GM10266 (cell line): ENCODE measurements at regions not wholly inside any gene's neighbourhood (a gene's known extent, or its start where the extent isn't known, plus 50 kb on each side); places are given as distances from the start of the nearest gene placed in this dataset.

Source experiments
- DNase-seq: peaks from one replicate; pipeline ENCODE4 v3.0.0; 2012; ENCODE audit errors: extremely low spot score
- CTCF ChIP-seq: IDR thresholded peaks from 2 replicates; pipeline ENCODE4 v1.5.1; 2012; ENCODE audit warnings: mild to moderate bottlenecking, low read depth; ENCODE audit not compliant: control insufficient read depth, insufficient read depth; ENCODE audit errors: missing control alignments

- TF ChIP-seq CTCF = no peak
- no peak for DNase-seq
Measured at GRCh38 chr16:86768999-86769398, 190.7 kb downstream of the FOXL1 start.

DNA sequence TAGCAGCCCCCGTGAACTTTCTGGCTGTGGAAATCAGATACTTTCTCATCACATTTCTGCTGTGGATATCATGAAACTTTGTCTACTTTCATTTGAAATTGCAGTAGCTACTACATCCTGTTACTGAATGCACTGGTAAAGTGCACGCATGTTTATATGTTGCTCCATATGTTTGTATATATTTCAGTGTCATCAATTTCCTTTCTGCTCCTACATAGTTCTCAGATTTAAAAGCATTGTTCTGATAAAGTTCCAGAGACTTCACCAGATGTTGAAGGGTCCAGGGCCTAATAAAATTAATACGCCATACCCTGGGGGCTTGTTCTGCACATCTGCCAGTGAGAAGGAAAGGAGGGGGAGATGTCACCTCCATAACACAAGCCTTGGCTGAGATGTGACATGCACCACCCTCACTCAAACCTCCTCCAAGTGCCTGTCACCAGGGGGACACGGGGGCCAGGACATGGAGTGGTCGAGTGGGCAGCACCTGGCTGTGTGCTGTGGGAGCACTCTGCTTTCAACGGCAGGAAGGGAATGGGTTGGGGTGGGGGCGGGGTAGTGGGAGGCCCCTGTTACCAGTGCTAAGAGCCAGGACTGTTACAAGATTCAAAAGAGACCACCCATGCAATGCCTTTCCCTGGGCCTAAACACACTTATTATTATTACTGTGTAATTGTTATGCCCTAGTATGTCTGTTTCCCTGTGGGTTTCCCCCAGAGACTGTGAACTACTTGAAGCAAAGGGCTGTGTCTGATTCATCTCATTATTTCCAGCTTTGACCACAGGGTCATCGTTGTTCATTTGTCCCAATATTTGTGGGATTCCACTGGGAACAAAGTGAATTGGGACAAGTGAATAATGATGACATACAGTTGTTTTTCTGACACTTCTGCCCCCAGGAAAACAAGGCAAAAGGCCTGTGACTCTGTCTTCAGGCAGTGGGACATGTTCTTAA lies 193.4 kb downstream of the FOXL1 start:
- TF ChIP-seq CTCF = no peak
- DNase-seq = no peak

- no peak for DNase-seq
- no peak for TF ChIP-seq CTCF
Measured at GRCh38 chr16:86772671-86773353, 194.5 kb downstream of the FOXL1 start.

DNA sequence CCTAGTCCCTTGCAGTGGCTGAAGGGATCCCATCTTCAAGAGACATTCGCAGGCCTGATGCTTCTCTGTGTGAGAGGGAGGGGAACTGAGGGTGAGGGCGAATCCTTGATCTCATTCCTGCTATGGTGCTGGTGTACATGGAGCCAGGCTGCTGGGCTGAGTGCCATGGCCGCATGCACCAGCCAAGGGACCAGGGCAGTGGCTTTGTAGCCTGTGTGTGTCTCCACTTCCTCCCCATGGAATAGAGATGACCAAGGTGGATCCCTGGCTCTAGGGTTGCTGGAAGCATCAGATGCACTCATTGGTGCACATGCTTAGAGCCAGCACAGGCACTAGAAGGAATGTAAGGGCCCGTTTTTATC lies 195.0 kb downstream of the FOXL1 start:
- no peak for DNase-seq
- TF ChIP-seq CTCF = no peak

DNA sequence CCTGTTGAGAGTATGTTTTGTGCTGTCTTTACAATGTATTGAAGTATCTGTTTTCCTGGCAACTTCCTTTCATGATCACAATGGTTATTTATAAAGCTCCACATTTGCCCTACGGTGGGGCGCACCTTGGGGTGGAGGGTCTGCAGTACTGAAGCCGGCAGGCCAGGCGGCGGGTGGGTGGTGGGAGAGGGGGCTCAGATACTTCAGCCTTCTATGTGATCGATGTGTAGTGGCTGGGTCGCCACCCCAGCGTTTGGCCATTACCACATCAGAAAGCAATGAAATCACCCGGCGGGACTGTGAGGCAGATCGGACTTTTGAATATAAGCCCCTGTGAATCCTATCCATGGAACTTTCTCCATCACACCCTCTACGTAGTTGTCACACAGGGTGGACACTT lies 196.6 kb downstream of the FOXL1 start:
- no peak for TF ChIP-seq CTCF
- DNase-seq = no peak

DNA sequence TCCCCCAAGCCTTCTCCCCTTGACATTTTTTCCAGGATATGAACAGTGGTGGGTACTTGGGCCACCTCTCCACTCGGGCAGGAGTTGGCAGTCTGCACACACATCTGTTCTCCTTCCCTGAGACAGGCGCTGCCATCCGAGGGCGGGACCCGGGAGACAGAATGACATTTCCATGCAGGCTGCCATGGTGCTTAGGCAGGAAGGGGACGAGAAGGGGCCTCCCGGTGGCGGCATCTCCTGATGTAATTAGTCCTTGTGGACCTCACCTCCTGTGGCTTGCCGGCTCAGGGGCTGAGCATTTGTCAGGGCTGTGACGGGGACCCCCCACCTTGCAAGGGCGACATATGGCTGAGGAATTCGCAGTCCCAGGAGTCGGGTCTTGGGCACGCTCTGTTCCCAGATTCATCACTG lies 197.2 kb downstream of the FOXL1 start:
- no peak for DNase-seq

More for the DNA sequence above, 197.2 kb downstream of the FOXL1 start:
- TF ChIP-seq CTCF = no peak
